ENCODE measurements at regions not wholly inside any gene's neighbourhood (a gene's known extent, or its start where the extent isn't known, plus 50 kb on each side); places are given as distances from the start of the nearest gene placed in this dataset.

DNA sequence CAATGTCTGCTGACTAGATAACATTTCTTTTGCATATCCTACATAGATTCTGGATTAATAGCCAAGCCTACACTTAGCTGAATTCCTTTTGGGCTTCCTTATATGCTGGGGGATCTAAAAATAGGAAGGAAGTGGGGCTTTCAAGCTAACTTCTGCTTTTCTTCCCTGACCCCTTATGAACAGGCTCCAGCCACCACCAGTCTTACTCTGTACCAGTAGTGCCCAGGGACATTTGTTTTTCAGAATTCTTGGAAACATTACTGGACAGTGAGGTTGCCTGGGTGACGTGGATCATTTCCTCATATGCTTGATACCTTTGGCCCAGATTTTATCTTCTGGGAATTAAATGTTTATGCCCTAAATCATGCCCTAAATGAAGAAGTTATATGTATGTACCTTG is 55.9 kb upstream of the SRRM4 start:
- no peak for TF ChIP-seq TAF1 (IDR thresholded peaks at IDR 0.05; ENCODE audit: low read depth)
- no peak for TF ChIP-seq MXI1 (conservative IDR thresholded peaks at IDR 0.05; ENCODE audit: poor library complexity, severe bottlenecking)
- no peak for TF ChIP-seq EZH2 (IDR thresholded peaks at IDR 0.05; ENCODE audit: borderline replicate concordance, insufficient read depth, low read length, poor library complexity, severe bottlenecking)
- TF ChIP-seq SMC3 (conservative IDR thresholded peaks at IDR 0.05; ENCODE audit: poor library complexity), result no peak
- no peak for TF ChIP-seq POLR2AphosphoS5 (IDR thresholded peaks at IDR 0.05)
- TF ChIP-seq EP300 (conservative IDR thresholded peaks at IDR 0.05; ENCODE audit: poor library complexity, severe bottlenecking), result no peak
- TF ChIP-seq, protein P1, sequence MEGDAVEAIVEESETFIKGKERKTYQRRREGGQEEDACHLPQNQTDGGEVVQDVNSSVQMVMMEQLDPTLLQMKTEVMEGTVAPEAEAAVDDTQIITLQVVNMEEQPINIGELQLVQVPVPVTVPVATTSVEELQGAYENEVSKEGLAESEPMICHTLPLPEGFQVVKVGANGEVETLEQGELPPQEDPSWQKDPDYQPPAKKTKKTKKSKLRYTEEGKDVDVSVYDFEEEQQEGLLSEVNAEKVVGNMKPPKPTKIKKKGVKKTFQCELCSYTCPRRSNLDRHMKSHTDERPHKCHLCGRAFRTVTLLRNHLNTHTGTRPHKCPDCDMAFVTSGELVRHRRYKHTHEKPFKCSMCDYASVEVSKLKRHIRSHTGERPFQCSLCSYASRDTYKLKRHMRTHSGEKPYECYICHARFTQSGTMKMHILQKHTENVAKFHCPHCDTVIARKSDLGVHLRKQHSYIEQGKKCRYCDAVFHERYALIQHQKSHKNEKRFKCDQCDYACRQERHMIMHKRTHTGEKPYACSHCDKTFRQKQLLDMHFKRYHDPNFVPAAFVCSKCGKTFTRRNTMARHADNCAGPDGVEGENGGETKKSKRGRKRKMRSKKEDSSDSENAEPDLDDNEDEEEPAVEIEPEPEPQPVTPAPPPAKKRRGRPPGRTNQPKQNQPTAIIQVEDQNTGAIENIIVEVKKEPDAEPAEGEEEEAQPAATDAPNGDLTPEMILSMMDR (IDR thresholded peaks at IDR 0.05; ENCODE audit: poor library complexity, severe bottlenecking), result no peak
- TF ChIP-seq, protein P2, sequence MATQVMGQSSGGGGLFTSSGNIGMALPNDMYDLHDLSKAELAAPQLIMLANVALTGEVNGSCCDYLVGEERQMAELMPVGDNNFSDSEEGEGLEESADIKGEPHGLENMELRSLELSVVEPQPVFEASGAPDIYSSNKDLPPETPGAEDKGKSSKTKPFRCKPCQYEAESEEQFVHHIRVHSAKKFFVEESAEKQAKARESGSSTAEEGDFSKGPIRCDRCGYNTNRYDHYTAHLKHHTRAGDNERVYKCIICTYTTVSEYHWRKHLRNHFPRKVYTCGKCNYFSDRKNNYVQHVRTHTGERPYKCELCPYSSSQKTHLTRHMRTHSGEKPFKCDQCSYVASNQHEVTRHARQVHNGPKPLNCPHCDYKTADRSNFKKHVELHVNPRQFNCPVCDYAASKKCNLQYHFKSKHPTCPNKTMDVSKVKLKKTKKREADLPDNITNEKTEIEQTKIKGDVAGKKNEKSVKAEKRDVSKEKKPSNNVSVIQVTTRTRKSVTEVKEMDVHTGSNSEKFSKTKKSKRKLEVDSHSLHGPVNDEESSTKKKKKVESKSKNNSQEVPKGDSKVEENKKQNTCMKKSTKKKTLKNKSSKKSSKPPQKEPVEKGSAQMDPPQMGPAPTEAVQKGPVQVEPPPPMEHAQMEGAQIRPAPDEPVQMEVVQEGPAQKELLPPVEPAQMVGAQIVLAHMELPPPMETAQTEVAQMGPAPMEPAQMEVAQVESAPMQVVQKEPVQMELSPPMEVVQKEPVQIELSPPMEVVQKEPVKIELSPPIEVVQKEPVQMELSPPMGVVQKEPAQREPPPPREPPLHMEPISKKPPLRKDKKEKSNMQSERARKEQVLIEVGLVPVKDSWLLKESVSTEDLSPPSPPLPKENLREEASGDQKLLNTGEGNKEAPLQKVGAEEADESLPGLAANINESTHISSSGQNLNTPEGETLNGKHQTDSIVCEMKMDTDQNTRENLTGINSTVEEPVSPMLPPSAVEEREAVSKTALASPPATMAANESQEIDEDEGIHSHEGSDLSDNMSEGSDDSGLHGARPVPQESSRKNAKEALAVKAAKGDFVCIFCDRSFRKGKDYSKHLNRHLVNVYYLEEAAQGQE (IDR thresholded peaks at IDR 0.05; ENCODE audit: borderline replicate concordance), result no peak
- TF ChIP-seq RAD21 (conservative IDR thresholded peaks at IDR 0.05), result no peak
- no peak overlapping the region for H3K4me3 ChIP-seq (ENCODE audit: low read length)
- no peaks in the 10 kb centered on the region for H3K79me2 ChIP-seq (replicated peaks; ENCODE audit: insufficient read depth, low read length)
- no peak overlapping the region for H3K27ac ChIP-seq (ENCODE audit: low read length)
- no peaks in the 10 kb centered on the region for H3F3A ChIP-seq (ENCODE audit: insufficient read depth, low read length, poor library complexity, severe bottlenecking)
- no peak overlapping the region for H3K4me2 ChIP-seq (ENCODE audit: low read length)
- H2AFZ ChIP-seq (ENCODE audit: low read depth, low read length), result no peak overlapping the region
- no peak overlapping the region for H3K9ac ChIP-seq (ENCODE audit: low read length)
- H4K20me1 ChIP-seq (ENCODE audit: insufficient read depth), result no peaks in the 10 kb centered on the region
- H3K9me3 ChIP-seq (ENCODE audit: low read length), result no peaks in the 10 kb centered on the region
- no peaks in the 10 kb centered on the region for H3K9me2 ChIP-seq (ENCODE audit: insufficient read depth, low read length)
- no peaks in the 10 kb centered on the region for H3K27me3 ChIP-seq (ENCODE audit: insufficient read depth, low read depth, low read length)
- H3K36me3 ChIP-seq (ENCODE audit: insufficient read depth, low read length), result no peaks in the 10 kb centered on the region

DNA sequence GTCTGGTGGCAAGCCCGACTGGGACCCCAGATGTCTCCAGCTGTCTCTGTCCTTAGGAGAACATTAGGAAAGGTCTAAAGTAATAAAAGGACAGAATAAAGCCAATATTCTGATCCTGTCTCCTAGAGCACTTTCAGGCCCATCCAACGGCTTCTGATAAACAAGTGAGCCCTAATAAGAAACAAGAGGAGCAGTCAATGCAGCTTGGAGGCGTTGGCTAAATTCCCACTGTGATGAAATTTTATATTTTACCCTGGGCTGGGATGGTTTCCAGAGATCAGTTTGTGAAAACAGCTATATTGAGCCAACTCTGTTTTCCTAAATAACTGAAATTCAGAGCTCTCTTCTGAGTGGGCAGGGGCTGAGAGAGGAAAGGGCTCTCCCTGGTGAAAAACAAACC is 55.5 kb upstream of the SRRM4 start:
- no peaks in the 10 kb centered on the region for H4K20me1 ChIP-seq (ENCODE audit: insufficient read depth)
- TF ChIP-seq TAF1 (IDR thresholded peaks at IDR 0.05; ENCODE audit: low read depth) (no peak), EZH2 (IDR thresholded peaks at IDR 0.05; ENCODE audit: borderline replicate concordance, insufficient read depth, low read length, poor library complexity, severe bottlenecking) (no peak), SMC3 (conservative IDR thresholded peaks at IDR 0.05; ENCODE audit: poor library complexity) (no peak), RAD21 (conservative IDR thresholded peaks at IDR 0.05) (no peak), EP300 (conservative IDR thresholded peaks at IDR 0.05; ENCODE audit: poor library complexity, severe bottlenecking) (no peak), MXI1 (conservative IDR thresholded peaks at IDR 0.05; ENCODE audit: poor library complexity, severe bottlenecking) (no peak), POLR2AphosphoS5 (IDR thresholded peaks at IDR 0.05) (no peak)
- TF ChIP-seq, protein P1 (IDR thresholded peaks at IDR 0.05; ENCODE audit: poor library complexity, severe bottlenecking), result no peak
- TF ChIP-seq, protein P2 (IDR thresholded peaks at IDR 0.05; ENCODE audit: borderline replicate concordance), result no peak
- H3K4me2 ChIP-seq (ENCODE audit: low read length), result no peak overlapping the region
- H3F3A ChIP-seq (ENCODE audit: insufficient read depth, low read length, poor library complexity, severe bottlenecking), result no peaks in the 10 kb centered on the region
- no peak overlapping the region for H3K4me3 ChIP-seq (ENCODE audit: low read length)
- no peak overlapping the region for H3K27ac ChIP-seq (ENCODE audit: low read length)
- H3K79me2 ChIP-seq (replicated peaks; ENCODE audit: insufficient read depth, low read length), result no peaks in the 10 kb centered on the region
- no peaks in the 10 kb centered on the region for H3K9me3 ChIP-seq (ENCODE audit: low read length)
- no peak overlapping the region for H2AFZ ChIP-seq (ENCODE audit: low read depth, low read length)
- no peaks in the 10 kb centered on the region for H3K27me3 ChIP-seq (ENCODE audit: insufficient read depth, low read depth, low read length)
- no peak overlapping the region for H3K9ac ChIP-seq (ENCODE audit: low read length)
- H3K9me2 ChIP-seq (ENCODE audit: insufficient read depth, low read length), result no peaks in the 10 kb centered on the region
- no peaks in the 10 kb centered on the region for H3K36me3 ChIP-seq (ENCODE audit: insufficient read depth, low read length)
